NCI-H226 (cell line): ENCODE measurements at regions not wholly inside any gene's neighbourhood (a gene's known extent, or its start where the extent isn't known, plus 50 kb on each side); places are given as distances from the start of the nearest gene placed in this dataset.

Experiments
- DNase-seq: peaks from one replicate; pipeline ENCODE4 v3.0.0-alpha.2; 2015

- no peak for DNase-seq
Observed at GRCh38 chr4:32798471-32799159, 2078.4 kb downstream of the PCDH7 start.

DNA sequence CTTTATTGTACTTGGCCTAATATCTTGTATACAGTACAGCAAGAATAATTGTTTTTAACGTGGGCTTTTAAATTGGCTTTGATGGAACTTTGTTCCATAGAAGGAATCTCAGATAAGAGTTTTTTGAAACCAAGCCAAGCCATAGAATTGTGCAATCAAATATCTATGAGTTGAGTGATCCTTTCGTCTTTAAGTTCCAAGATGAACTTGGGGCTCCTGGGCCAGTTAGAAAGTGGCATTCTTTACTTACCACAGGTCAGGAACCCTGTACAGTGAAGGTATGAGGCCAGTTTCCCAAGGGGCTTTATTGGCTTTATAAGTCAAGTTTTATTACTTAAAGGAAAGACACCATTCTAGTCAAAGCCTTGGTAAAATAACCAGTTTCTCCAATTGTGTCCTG is 2104.2 kb downstream of the PCDH7 start:
- peak; percentile 86 for DNase-seq

GRCh38 chr4:32826169-32826568 is 2106.0 kb downstream of the PCDH7 start:
- no peak for DNase-seq

DNA sequence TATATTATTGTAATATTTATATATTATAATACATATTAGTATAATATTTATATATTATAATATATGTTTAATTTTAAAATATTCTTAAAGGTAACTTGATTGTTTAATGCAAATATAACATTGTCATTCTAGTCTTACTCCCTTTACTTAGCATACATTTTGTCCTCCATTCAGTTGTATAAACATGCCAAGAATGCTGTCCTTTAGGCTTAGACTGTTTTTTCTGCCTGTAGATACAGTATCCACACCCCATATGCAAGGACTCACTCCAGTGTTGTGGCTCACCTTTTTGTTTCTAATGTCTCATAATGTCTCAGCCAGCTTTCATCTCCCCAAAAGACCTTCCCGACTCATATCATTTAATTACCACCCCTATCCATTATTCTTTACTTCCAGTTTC is 2110.0 kb downstream of the PCDH7 start:
- DNase-seq: no peak

GRCh38 chr4:32831104-32831503 is 2110.9 kb downstream of the PCDH7 start:
- DNase-seq: no peak

DNA sequence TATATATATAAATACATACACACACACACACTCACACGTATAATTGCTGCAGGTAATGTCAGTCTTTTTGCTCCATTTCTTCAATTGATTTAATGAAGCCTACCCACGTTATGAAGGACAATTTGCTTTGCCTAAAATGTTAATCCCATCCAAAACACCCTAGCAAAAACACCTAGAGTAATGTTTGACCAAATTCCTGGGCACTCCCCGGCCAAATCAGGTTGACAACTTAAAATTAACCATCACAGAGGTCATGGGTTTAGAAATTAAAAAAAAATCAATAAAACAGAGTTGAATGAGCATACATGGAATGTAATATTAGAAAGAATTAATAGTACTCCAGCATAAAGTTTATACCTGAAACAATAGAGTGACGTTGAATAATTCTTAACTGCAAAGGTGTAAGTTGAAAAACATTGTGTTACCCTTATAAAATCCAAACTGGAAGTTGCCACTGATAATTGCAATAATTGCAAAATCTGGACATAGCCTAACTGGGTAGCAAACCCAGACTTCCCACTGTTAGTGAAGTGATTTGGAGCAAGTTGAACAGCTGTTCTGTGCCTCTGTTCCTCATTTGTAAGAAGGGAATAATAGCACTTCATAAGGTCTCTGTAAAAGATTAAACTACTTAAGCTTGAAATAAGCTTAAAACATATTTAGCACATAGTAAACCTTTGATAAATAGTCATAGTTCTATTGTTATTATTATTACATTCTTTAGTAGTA is 2120.5 kb downstream of the PCDH7 start:
- no peak for DNase-seq

GRCh38 chr4:32841217-32841616 is 2121.0 kb downstream of the PCDH7 start:
- no peak for DNase-seq

DNA sequence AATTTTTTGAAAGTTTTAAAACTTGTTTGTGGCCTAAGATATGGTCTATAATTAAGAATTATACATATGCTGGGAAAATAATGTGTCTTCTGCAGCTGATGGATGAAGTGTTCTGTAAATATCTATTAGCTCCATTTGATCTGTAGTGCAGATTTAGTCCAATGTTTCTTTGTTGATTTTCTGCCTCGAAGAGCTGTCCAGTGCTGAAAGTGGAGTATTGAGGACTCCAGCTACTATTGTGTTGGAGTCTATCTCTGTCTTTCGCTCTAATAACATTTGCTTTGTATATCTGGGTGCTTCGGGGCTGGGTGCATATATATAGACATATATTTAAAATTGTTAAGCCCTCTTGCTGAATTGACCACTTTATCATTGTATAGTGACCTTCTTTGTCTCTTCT is 2127.3 kb downstream of the PCDH7 start:
- no peak for DNase-seq

DNA sequence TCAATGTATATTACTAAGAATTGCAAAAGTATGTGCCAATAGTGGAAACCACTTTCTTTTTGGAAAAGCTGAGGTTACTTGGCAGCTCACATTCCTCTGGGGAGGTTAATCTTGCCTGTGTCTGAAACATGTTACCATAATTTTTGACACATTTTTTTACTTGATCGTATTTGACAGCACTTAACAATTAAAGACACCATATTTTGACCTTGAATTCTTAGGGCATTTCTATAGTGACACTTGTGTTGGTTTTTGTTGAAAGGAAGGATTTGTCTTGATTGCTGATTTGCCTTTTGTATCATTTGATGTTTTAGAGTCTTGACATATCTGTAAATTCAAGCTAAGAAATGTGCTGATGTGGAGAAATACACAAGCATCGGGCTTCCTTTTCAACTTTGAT is 2135.5 kb downstream of the PCDH7 start:
- DNase-seq: peak; percentile 5

DNA sequence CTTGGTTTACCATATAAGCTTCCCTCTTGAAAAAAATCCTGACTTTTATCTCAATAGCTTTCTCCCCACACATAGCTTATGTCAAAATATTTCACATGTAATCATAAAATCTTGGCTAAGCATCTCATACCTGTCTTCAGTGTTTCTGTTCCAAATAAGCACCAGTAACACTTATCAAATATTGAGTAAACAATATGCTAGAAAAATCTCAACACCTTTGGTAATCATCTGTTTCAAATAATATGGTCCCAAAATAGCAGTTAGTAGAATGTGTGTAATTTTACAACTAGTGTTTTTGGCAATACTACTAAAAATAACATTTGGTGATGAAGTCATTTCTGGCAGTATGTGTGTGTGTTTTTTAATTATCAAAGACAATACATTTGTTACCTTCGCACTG is 2138.2 kb downstream of the PCDH7 start:
- DNase-seq: peak; percentile 23

- peak; percentile 84 for DNase-seq
Observed at GRCh38 chr4:32858971-32859370, 2138.8 kb downstream of the PCDH7 start.

- DNase-seq: peak; percentile 48
Observed at GRCh38 chr4:32864713-32865351, 2144.7 kb downstream of the PCDH7 start.

DNA sequence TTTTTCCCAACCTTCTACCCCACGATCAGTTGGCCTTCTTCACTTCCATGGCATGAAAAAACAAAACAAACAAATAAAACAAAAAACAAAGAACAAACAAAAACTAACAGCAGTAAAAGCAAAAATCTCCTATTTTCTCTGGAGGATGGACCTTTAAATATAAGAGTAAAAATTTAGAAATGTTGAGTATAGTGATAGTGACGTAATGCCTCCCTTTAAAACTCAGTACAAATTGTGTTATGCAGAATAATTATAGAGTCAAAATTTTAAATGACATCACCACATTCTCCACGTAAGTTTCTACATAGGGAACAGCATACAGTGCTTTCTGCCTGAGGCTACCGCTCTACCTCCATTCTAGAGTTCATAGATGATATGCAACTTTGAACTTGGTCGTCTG is 2156.4 kb downstream of the PCDH7 start:
- no peak for DNase-seq

- no peak for DNase-seq
Observed at GRCh38 chr4:32879913-32880312, 2159.7 kb downstream of the PCDH7 start.

GRCh38 chr4:32884198-32884597 is 2164.0 kb downstream of the PCDH7 start:
- DNase-seq: peak; percentile 75

- DNase-seq: no peak
Observed at GRCh38 chr4:32890398-32890797, 2170.2 kb downstream of the PCDH7 start.

DNA sequence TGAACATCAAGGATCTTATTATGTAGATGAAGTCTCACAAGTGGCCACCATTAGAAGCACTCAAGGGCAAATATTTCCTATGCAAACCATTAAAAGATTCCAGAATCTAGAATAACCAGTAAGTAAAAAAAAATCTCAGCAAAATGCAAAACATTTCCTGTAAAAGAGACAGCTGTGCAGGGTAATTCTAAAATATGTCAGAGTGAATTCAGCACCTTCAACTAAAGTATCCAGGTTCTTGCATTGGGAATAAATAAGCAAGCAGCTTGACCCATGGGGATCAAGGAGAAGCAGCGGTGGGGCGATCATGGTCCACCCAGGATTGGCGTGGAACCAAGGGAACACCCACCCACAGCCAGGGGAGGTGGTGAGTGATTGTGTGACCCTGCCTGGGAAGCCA is 2188.9 kb downstream of the PCDH7 start:
- DNase-seq: no peak

GRCh38 chr4:32909736-32910135 is 2189.6 kb downstream of the PCDH7 start:
- no peak for DNase-seq

DNA sequence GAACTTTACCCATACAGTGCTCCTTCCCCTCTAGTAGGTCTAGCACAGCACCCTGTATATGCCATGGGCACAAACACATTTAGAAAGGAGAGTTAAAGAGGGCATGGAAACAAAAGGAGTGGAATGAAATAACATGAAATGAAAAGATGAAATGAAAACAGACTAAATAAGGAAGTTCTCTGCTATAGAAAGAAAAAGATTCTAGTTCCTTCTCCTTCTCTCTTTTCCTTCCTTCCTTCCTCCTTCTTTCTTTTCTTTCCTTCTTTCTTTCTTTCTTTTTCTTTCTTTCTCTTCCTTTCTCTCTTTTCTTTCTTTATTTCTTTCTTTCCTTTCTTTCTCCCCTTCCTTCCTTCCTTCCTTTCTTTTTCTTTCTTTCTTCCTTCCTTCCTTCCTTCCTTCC is 2197.4 kb downstream of the PCDH7 start:
- no peak for DNase-seq

DNA sequence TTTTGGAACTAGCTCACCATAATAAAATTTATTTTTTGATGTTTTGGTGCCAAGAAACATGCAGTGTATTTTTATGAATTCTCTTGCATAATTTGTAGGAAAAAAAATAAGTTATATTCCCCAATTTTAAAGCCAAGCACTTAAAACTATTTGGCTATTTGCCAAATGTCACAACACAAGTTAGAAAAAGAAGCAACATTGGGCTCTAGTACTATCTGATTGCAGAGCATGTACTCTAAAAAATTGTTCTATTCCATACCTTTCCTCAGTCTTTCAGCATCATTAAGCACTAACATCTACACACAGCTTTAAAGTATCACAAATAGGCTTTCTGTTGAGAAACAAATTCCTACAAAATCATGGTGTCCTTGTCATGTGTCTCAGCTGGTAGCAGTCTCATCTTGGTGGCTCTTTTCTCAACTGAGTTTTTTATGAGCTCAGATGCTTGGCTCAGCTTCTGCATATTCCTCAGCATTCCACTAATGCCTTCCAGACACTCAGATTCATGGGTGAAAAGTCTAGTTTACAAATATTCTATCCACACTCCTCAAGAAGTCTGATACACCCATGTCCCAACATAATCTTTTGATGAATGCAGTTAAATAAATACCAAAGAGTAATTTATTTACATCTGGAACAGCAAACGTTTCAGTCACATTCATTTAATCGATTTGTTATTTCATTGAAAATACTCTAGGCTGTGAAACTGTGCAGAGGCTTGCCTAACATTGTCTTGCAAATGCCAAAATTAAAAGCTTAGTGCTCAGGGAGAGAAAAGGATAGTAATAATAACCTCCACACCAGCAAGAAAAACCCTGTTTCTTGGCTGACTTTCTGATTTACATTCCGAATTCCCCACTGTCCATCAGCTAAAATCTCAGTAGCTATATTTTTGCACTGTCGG is 2209.9 kb downstream of the PCDH7 start:
- no peak for DNase-seq

DNA sequence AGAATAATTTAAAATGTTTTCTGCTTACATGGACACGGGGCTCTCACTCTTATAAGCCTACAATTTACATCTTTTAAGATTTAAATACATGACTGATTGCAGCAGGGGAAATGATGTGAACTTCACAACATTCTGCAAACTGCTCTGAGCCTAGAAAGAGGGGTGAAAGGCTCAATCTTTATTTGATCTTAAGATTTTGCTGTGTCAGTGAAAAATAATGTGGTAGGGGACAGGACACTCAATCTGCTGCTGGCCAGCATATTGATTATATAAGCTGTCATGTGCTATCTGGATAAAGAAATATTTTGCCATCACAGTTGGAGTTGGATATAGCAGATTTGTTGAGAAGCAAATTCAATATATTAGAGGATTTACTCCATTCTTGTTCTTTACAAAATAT is 2210.5 kb downstream of the PCDH7 start:
- no peak for DNase-seq

GRCh38 chr4:32931475-32931874 is 2211.3 kb downstream of the PCDH7 start:
- no peak for DNase-seq

DNA sequence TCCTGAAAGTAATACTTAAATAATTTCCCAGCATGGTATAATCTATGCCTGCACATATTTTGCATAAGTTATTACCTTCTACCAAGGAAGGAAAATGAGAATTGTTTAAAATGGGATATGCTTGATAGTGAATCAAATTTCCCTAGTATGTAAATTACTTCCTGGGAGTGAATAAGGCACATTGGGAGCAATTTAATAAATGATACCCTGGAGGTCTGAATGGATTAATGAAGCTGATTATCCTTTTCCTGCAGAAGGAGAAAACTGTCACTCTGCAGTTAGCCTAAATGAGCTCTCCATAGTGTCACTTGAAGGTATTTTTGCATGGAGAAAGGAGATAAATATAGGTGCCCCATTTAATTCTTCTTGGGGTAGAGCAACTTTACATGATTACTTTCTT is 2212.0 kb downstream of the PCDH7 start:
- DNase-seq: no peak
